Keratinocyte (primary cell): ENCODE measurements at regions not wholly inside any gene's neighbourhood (a gene's known extent, or its start where the extent isn't known, plus 50 kb on each side); places are given as distances from the start of the nearest gene placed in this dataset.

ENCODE experiments used
- DNase-seq: peaks from one replicate; pipeline ENCODE4 v3.0.0-alpha.2; 2011; ENCODE audit warnings: low read depth, missing footprints, low spot score
- FAIRE-seq: peaks from 2 replicates; lab custom pipeline; 2011; peaks lifted over from hg19 to GRCh38; lab: Jason Lieb, UNC
- H2AFZ ChIP-seq: 2 replicates; pipeline ENCODE4 v1.6.0; 2012; ENCODE audit warnings: low read length, control low read depth, inconsistent platforms; ENCODE audit not compliant: control insufficient read depth
- H3K27ac ChIP-seq: 2 replicates; pipeline ENCODE4 v1.5.1; 2011; ENCODE audit warnings: low read length; ENCODE audit not compliant: control insufficient read depth, insufficient read depth
- H3K27me3 ChIP-seq: 3 replicates; pipeline ENCODE4 v1.6.0; 2011; ENCODE audit warnings: low read length; ENCODE audit not compliant: control insufficient read depth, insufficient read depth; ENCODE audit errors: extremely low read depth
- H3K36me3 ChIP-seq, 2 experiments: 2 replicates in 1 of 2; 3 replicates in 1 of 2; pipeline ENCODE4 v1.5.1; 2011; ENCODE audit warnings: low read length in 2 of 2, mild to moderate bottlenecking in 1 of 2; ENCODE audit not compliant: control insufficient read depth in 2 of 2, insufficient read depth in 2 of 2; ENCODE audit errors: extremely low read depth in 1 of 2
- H3K4me1 ChIP-seq: 3 replicates; pipeline ENCODE4 v1.5.1; 2011; ENCODE audit warnings: low read length; ENCODE audit not compliant: control insufficient read depth, insufficient read depth; ENCODE audit errors: extremely low read depth
- H3K4me2 ChIP-seq: 3 replicates; pipeline ENCODE4 v1.6.0; 2011; ENCODE audit warnings: low read depth, low read length; ENCODE audit not compliant: control insufficient read depth, insufficient read depth; ENCODE audit errors: extremely low read depth
- H3K4me3 ChIP-seq, 3 experiments: fragments of 200-600 bp in 1 of 3; sonication (generic) in 1 of 3; 2 replicates in 2 of 3; 3 replicates in 1 of 3; pipeline ENCODE4 v1.5.1; 2011 to 2016; ENCODE audit warnings: low read length in 3 of 3, mild to moderate bottlenecking in 3 of 3, control low read depth in 2 of 3, inconsistent platforms in 1 of 3, low read depth in 1 of 3, mixed read lengths in 1 of 3, mixed run types in 1 of 3, moderate library complexity in 1 of 3; ENCODE audit not compliant: control insufficient read depth in 2 of 3, insufficient read depth in 2 of 3; ENCODE audit errors: extremely low read depth in 1 of 3
- H3K79me2 ChIP-seq: 2 replicates; pipeline ENCODE4 v1.6.0; 2012; ENCODE audit warnings: low read length; ENCODE audit not compliant: control insufficient read depth, insufficient read depth
- H3K9ac ChIP-seq: 3 replicates; pipeline ENCODE4 v1.6.0; 2011; ENCODE audit warnings: low read length; ENCODE audit not compliant: control insufficient read depth, insufficient read depth; ENCODE audit errors: extremely low read depth
- H3K9me1 ChIP-seq: 3 replicates; pipeline ENCODE4 v1.6.0; 2011; ENCODE audit warnings: low read length; ENCODE audit not compliant: control insufficient read depth, insufficient read depth; ENCODE audit errors: extremely low read depth
- H3K9me3 ChIP-seq: 2 replicates; pipeline ENCODE4 v1.5.1; 2012; ENCODE audit warnings: low read depth, low read length; ENCODE audit not compliant: control insufficient read depth
- H4K20me1 ChIP-seq: 3 replicates; pipeline ENCODE4 v1.6.0; 2011; ENCODE audit warnings: low read length; ENCODE audit not compliant: control insufficient read depth, insufficient read depth; ENCODE audit errors: extremely low read depth
- EZH2 ChIP-seq: IDR thresholded peaks from one replicate; pipeline ENCODE4 v1.6.1; 2012; ENCODE audit warnings: inconsistent platforms, mild to moderate bottlenecking, low read length, moderate library complexity
- dilution Hi-C: fragments of 300-500 bp; cut with MboI; formaldehyde crosslinking; loops from one replicate; pipeline ENCODE4 v1.7.0; 2020; ENCODE audit warnings: low sequenced_read_pairs; ENCODE audit not compliant: extremely low pct_ligation_motif_present
- TF ChIP-seq, protein P1 (sequence below), 3 experiments: IDR thresholded peaks in 1 of 3; conservative IDR thresholded peaks in 1 of 3; optimal IDR thresholded peaks in 1 of 3; 2 replicates in 2 of 3; 3 replicates in 1 of 3; pipeline versions ENCODE3 to v1.5.1; 2011; ENCODE audit warnings: low read length in 3 of 3, mild to moderate bottlenecking in 3 of 3, moderate library complexity in 2 of 3, control low read depth in 1 of 3, inconsistent platforms in 1 of 3; ENCODE audit not compliant: insufficient read depth in 2 of 3; ENCODE audit errors: extremely low read depth in 1 of 3

GRCh38 chr4:181863856-181864255 is 379.3 kb upstream of the TENM3 start:
- no peaks in the 10 kb centered on the region for H3K9me3 ChIP-seq
- dilution Hi-C loops = no loop called here
- H2AFZ ChIP-seq = no peak overlapping the region
- no peak for DNase-seq
- no peak overlapping the region for H3K4me2 ChIP-seq
- H3K79me2 ChIP-seq = no peaks in the 10 kb centered on the region
- no peak for TF ChIP-seq EZH2
- TF ChIP-seq, protein P1, sequence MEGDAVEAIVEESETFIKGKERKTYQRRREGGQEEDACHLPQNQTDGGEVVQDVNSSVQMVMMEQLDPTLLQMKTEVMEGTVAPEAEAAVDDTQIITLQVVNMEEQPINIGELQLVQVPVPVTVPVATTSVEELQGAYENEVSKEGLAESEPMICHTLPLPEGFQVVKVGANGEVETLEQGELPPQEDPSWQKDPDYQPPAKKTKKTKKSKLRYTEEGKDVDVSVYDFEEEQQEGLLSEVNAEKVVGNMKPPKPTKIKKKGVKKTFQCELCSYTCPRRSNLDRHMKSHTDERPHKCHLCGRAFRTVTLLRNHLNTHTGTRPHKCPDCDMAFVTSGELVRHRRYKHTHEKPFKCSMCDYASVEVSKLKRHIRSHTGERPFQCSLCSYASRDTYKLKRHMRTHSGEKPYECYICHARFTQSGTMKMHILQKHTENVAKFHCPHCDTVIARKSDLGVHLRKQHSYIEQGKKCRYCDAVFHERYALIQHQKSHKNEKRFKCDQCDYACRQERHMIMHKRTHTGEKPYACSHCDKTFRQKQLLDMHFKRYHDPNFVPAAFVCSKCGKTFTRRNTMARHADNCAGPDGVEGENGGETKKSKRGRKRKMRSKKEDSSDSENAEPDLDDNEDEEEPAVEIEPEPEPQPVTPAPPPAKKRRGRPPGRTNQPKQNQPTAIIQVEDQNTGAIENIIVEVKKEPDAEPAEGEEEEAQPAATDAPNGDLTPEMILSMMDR (optimal IDR thresholded peaks at IDR 0.05 in 1 of 3, IDR thresholded peaks at IDR 0.05 in 1 of 3, conservative IDR thresholded peaks at IDR 0.05 in 1 of 3; ENCODE audit: extremely low read depth in 1 of 3, insufficient read depth in 2 of 3, low read length in 3 of 3) = no peak
- FAIRE-seq = no peak
- H3K9ac ChIP-seq = no peak overlapping the region
- no peaks in the 10 kb centered on the region for H3K9me1 ChIP-seq
- H3K36me3 ChIP-seq = no peaks in the 10 kb centered on the region
- no peaks in the 10 kb centered on the region for H4K20me1 ChIP-seq
- H3K4me3 ChIP-seq = no peak overlapping the region
- H3K4me1 ChIP-seq = no peaks in the 10 kb centered on the region
- H3K27me3 ChIP-seq = no peaks in the 10 kb centered on the region
- H3K27ac ChIP-seq = no peak overlapping the region

- H3K4me2 ChIP-seq = no peak overlapping the region
- no peaks in the 10 kb centered on the region for H4K20me1 ChIP-seq
- H3K27ac ChIP-seq = no peak overlapping the region
- H3K79me2 ChIP-seq = no peaks in the 10 kb centered on the region
- no peak for TF ChIP-seq EZH2
- TF ChIP-seq, protein P1 (optimal IDR thresholded peaks at IDR 0.05 in 1 of 3, IDR thresholded peaks at IDR 0.05 in 1 of 3, conservative IDR thresholded peaks at IDR 0.05 in 1 of 3; ENCODE audit: extremely low read depth in 1 of 3, insufficient read depth in 2 of 3, low read length in 3 of 3) = no peak
- H3K27me3 ChIP-seq = no peaks in the 10 kb centered on the region
- peak; percentile 68 for FAIRE-seq
- dilution Hi-C loops = no loop called here
- DNase-seq = no peak
- H3K4me3 ChIP-seq = no peak overlapping the region
- H3K9me1 ChIP-seq = no peaks in the 10 kb centered on the region
- H3K9me3 ChIP-seq = no peaks in the 10 kb centered on the region
- no peaks in the 10 kb centered on the region for H3K36me3 ChIP-seq
- peaks cover 4% of the 10 kb centered on the region for H3K4me1 ChIP-seq
- no peak overlapping the region for H2AFZ ChIP-seq
- H3K9ac ChIP-seq = no peak overlapping the region
Measured at GRCh38 chr4:181870326-181870725, 372.9 kb upstream of the TENM3 start.
